PC-3 (cell line): ENCODE measurements at regions not wholly inside any gene's neighbourhood (a gene's known extent, or its start where the extent isn't known, plus 50 kb on each side); places are given as distances from the start of the nearest gene placed in this dataset.
A peak's percentile ranks its signal among the peaks of the same experiment; 100 is the strongest.

Experiments
- ATAC-seq: fragments of 200-7000 bp; cut with Tn5 transposase; 2 replicates; pipeline ENCODE4 v1.9.1; 2020; ENCODE audit warnings: mild to moderate bottlenecking, moderate library complexity
- BruUV-seq: library from RNA; stranded (reverse); fragments of 400-500 nt; replicated peaks from 2 replicates; lab custom pipeline; 2021; lab: Mats Ljungman, UMichigan
- CTCF ChIA-PET: fragments of 300-600 bp; sonication (Branson Sonifier 250); formaldehyde crosslinking; loops from one replicate; lab custom pipeline; 2022; ENCODE audit warnings: antibody characterized with exemption; lab: Charles Lee
- POLR2A ChIA-PET: fragments of 300-600 bp; sonication (Branson Sonifier 250); formaldehyde crosslinking; loops from one replicate; lab custom pipeline; 2022; ENCODE audit warnings: antibody characterized with exemption; ENCODE audit not compliant: unreplicated experiment; lab: Charles Lee
- DNase-seq: peaks from one replicate; pipeline ENCODE4 v3.0.0-alpha.2; 2015
- H2AFZ ChIP-seq: fragments of 300-600 bp; sonication (generic); 2 replicates; pipeline ENCODE4 v1.6.0; 2016; ENCODE audit warnings: antibody characterized with exemption, low read length
- H3F3A ChIP-seq: fragments of 300-600 bp; sonication (generic); one replicate; pipeline ENCODE4 v1.6.0; 2017; ENCODE audit warnings: antibody characterized with exemption, low read length, control low read depth, mild to moderate bottlenecking; ENCODE audit not compliant: unreplicated experiment
- H3K27ac ChIP-seq: fragments of 300-600 bp; sonication (generic); 2 replicates; pipeline ENCODE4 v1.5.1; 2016; ENCODE audit warnings: mild to moderate bottlenecking, low read length
- H3K27me3 ChIP-seq: fragments of 300-600 bp; sonication (generic); 2 replicates; pipeline ENCODE4 v1.6.1; 2016; ENCODE audit warnings: low read length, mixed read lengths
- H3K36me3 ChIP-seq: fragments of 300-600 bp; sonication (generic); 2 replicates; pipeline ENCODE4 v1.6.1; 2016; ENCODE audit warnings: low read depth, mixed run types, low read length, mixed read lengths
- H3K4me1 ChIP-seq: fragments of 300-600 bp; sonication (generic); 2 replicates; pipeline ENCODE4 v1.5.1; 2016; ENCODE audit warnings: low read length; ENCODE audit not compliant: insufficient read depth
- H3K4me2 ChIP-seq: fragments of 300-600 bp; sonication (generic); 2 replicates; pipeline ENCODE4 v1.6.0; 2016; ENCODE audit warnings: low read length
- H3K4me3 ChIP-seq: fragments of 300-600 bp; sonication (generic); 2 replicates; pipeline ENCODE4 v1.5.1; 2016; ENCODE audit warnings: mild to moderate bottlenecking, low read length, mixed read lengths
- H3K79me2 ChIP-seq: fragments of 300-600 bp; sonication (generic); 2 replicates; pipeline ENCODE4 v1.6.1; 2017; ENCODE audit warnings: low read length, mixed read lengths
- H3K9ac ChIP-seq: fragments of 300-600 bp; sonication (generic); 2 replicates; pipeline ENCODE4 v1.6.0; 2016; ENCODE audit warnings: mild to moderate bottlenecking, low read length
- H3K9me2 ChIP-seq: fragments of 300-600 bp; sonication (generic); replicated peaks from 2 replicates; pipeline ENCODE4 v1.6.1; 2016; ENCODE audit warnings: mixed run types, low read length, mixed read lengths
- H3K9me3 ChIP-seq: fragments of 300-600 bp; sonication (generic); 2 replicates; pipeline ENCODE4 v1.6.1; 2016; ENCODE audit warnings: low read length, mixed read lengths
- H4K20me1 ChIP-seq: fragments of 300-600 bp; sonication (generic); 2 replicates; pipeline ENCODE4 v1.6.1; 2016; ENCODE audit warnings: low read length, mixed read lengths
- CTCF ChIP-seq: fragments of 300-600 bp; sonication (generic); conservative IDR thresholded peaks from 2 replicates; pipeline ENCODE4 v1.5.1; 2017; ENCODE audit warnings: antibody characterized with exemption, low read depth, mild to moderate bottlenecking, low read length
- EZH2 ChIP-seq: fragments of 300-600 bp; sonication (generic); IDR thresholded peaks from one replicate; pipeline ENCODE4 v1.6.1; 2017; ENCODE audit warnings: antibody characterized with exemption, mild to moderate bottlenecking, low read length; ENCODE audit not compliant: unreplicated experiment
- EZH2phosphoT487 ChIP-seq: fragments of 300-600 bp; sonication (generic); IDR thresholded peaks from 2 replicates; pipeline ENCODE4 v1.6.1; 2018; ENCODE audit warnings: mild to moderate bottlenecking, antibody characterized with exemption, low read length, borderline replicate concordance
- intact Hi-C: fragments of 100-400 bp; cut with micrococcal nuclease; formaldehyde crosslinking; loops from 2 replicates; pipeline ENCODE4 v1.9.0; 2023

GRCh38 chr2:235320326-235320725, 173.5 kb upstream of the AGAP1 start:
- POLR2A ChIA-PET, result no interaction called here
- H2AFZ ChIP-seq, result no peak overlapping the region

GRCh38 chr2:235324324-235324723, 169.5 kb upstream of the AGAP1 start:
- no peaks in the 10 kb centered on the region for H3K36me3 ChIP-seq
- no peak overlapping the region for H2AFZ ChIP-seq
- no peaks in the 10 kb centered on the region for H3F3A ChIP-seq
- no peaks in the 10 kb centered on the region for H3K27me3 ChIP-seq
- H4K20me1 ChIP-seq, result no peaks in the 10 kb centered on the region
- no peak overlapping the region for H3K4me2 ChIP-seq
- no TSS peak for BruUV-seq
- no peaks in the 10 kb centered on the region for H3K79me2 ChIP-seq
- no peak overlapping the region for H3K9ac ChIP-seq
- H3K4me1 ChIP-seq, result peaks cover 14% of the 10 kb centered on the region
- DNase-seq, result no peak
- no peak overlapping the region for H3K4me3 ChIP-seq
- no peak for TF ChIP-seq CTCF
- no peak for TF ChIP-seq EZH2phosphoT487
- H3K9me2 ChIP-seq, result no peaks in the 10 kb centered on the region
- intact Hi-C loops, result no loop called here
- ChIA-PET CTCF (no interaction called here), POLR2A (no interaction called here)
- H3K9me3 ChIP-seq, result no peaks in the 10 kb centered on the region
- no peak for ATAC-seq
- H3K27ac ChIP-seq, result no peak overlapping the region

More at GRCh38 chr2:235320326-235320725, 173.5 kb upstream of the AGAP1 start:
- TF ChIP-seq EZH2phosphoT487 (no peak), CTCF (no peak), EZH2 (no peak)
- no peak overlapping the region for H3K4me3 ChIP-seq
- no peaks in the 10 kb centered on the region for H3K27me3 ChIP-seq
- intact Hi-C loops, result no loop called here
- CTCF ChIA-PET, result no interaction called here
- H3K9me3 ChIP-seq, result no peaks in the 10 kb centered on the region
- no peaks in the 10 kb centered on the region for H3F3A ChIP-seq
- H3K4me2 ChIP-seq, result no peak overlapping the region
- no peaks in the 10 kb centered on the region for H3K36me3 ChIP-seq
- peak; percentile 24 for DNase-seq
- no TSS peak for BruUV-seq
- H3K9ac ChIP-seq, result no peak overlapping the region
- no peak overlapping the region for H3K27ac ChIP-seq
- H4K20me1 ChIP-seq, result no peaks in the 10 kb centered on the region
- no peaks in the 10 kb centered on the region for H3K79me2 ChIP-seq
- ATAC-seq, result no peak
- H3K4me1 ChIP-seq, result no peaks in the 10 kb centered on the region
- no peaks in the 10 kb centered on the region for H3K9me2 ChIP-seq

- DNase-seq (no peak), ATAC-seq (no peak)
- ChIA-PET POLR2A (no interaction called here), CTCF (no interaction called here)
- Histone ChIP-seq H3K9me2 (no peaks in the 10 kb centered on the region), H3K4me3 (no peak overlapping the region), H4K20me1 (no peaks in the 10 kb centered on the region), H3K27ac (no peak overlapping the region), H3K4me2 (no peak overlapping the region), H3K36me3 (no peaks in the 10 kb centered on the region), H3K9ac (no peak overlapping the region), H3K9me3 (no peaks in the 10 kb centered on the region), H3K79me2 (no peaks in the 10 kb centered on the region), H2AFZ (no peak overlapping the region), H3K27me3 (no peaks in the 10 kb centered on the region), H3K4me1 (peaks cover 14% of the 10 kb centered on the region), H3F3A (no peaks in the 10 kb centered on the region)
- intact Hi-C loops, result no loop called here
- TF ChIP-seq EZH2 (no peak), CTCF (no peak), EZH2phosphoT487 (no peak)
- no TSS peak for BruUV-seq
These were observed 168.7 kb upstream of the AGAP1 start for GRCh38 chr2:235325151-235325550.
